GM23248 (cell line): ENCODE measurements at regions not wholly inside any gene's neighbourhood (a gene's known extent, or its start where the extent isn't known, plus 50 kb on each side); places are given as distances from the start of the nearest gene placed in this dataset.

ENCODE experiments used
- EZH2 ChIP-seq: fragments of 200-600 bp; sonication (generic); IDR thresholded peaks from 2 replicates; pipeline ENCODE4 v1.6.1; 2018; ENCODE audit warnings: antibody characterized with exemption, mild to moderate bottlenecking; ENCODE audit not compliant: insufficient read depth, poor library complexity, severe bottlenecking
- EZH2phosphoT487 ChIP-seq: fragments of 200-600 bp; sonication (generic); IDR thresholded peaks from 2 replicates; pipeline ENCODE4 v1.6.1; 2018; ENCODE audit warnings: antibody characterized with exemption, moderate library complexity, mild to moderate bottlenecking, low read depth; ENCODE audit not compliant: insufficient read depth

GRCh38 chr10:124171561-124171960, 78.2 kb upstream of the CHST15 start:
- TF ChIP-seq EZH2 (no peak), EZH2phosphoT487 (no peak)
